ENCODE measurements at regions not wholly inside any gene's neighbourhood (a gene's known extent, or its start where the extent isn't known, plus 50 kb on each side); places are given as distances from the start of the nearest gene placed in this dataset.

DNA sequence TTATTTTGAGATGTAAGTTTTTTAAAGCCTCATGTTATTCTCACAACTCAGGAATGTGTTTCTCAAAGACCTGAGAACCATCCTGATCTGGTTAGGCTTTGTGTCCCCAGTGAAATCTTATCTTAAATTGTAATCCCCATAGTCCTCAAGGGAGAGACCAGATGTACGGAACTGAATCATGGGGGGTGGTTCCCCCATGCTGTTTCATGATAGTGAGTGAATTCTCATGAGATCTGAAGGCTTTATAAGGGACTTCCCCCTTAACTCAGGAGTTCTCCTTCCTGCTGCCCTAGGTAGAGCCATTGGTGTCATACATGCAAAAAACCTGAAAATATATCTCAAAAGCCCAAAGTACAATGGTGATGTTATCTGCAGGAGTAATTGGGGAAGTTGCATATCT, 836.7 kb downstream of the CBLN2 start:
- H3K27ac ChIP-seq, result no peak overlapping the region
- intact Hi-C loops (cut with DNase I; ENCODE audit: low total_unique reads), result no loop called here
- H3K9me3 ChIP-seq, result no peaks in the 10 kb centered on the region
- TF ChIP-seq, protein P1, sequence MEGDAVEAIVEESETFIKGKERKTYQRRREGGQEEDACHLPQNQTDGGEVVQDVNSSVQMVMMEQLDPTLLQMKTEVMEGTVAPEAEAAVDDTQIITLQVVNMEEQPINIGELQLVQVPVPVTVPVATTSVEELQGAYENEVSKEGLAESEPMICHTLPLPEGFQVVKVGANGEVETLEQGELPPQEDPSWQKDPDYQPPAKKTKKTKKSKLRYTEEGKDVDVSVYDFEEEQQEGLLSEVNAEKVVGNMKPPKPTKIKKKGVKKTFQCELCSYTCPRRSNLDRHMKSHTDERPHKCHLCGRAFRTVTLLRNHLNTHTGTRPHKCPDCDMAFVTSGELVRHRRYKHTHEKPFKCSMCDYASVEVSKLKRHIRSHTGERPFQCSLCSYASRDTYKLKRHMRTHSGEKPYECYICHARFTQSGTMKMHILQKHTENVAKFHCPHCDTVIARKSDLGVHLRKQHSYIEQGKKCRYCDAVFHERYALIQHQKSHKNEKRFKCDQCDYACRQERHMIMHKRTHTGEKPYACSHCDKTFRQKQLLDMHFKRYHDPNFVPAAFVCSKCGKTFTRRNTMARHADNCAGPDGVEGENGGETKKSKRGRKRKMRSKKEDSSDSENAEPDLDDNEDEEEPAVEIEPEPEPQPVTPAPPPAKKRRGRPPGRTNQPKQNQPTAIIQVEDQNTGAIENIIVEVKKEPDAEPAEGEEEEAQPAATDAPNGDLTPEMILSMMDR (IDR thresholded peaks at IDR 0.05), result no peak
- H3K36me3 ChIP-seq, result no peaks in the 10 kb centered on the region
- no peaks in the 10 kb centered on the region for H3K27me3 ChIP-seq
- DNase-seq, result no peak
- no peaks in the 10 kb centered on the region for H3K4me1 ChIP-seq
- H3K4me3 ChIP-seq, result no peak overlapping the region

DNA sequence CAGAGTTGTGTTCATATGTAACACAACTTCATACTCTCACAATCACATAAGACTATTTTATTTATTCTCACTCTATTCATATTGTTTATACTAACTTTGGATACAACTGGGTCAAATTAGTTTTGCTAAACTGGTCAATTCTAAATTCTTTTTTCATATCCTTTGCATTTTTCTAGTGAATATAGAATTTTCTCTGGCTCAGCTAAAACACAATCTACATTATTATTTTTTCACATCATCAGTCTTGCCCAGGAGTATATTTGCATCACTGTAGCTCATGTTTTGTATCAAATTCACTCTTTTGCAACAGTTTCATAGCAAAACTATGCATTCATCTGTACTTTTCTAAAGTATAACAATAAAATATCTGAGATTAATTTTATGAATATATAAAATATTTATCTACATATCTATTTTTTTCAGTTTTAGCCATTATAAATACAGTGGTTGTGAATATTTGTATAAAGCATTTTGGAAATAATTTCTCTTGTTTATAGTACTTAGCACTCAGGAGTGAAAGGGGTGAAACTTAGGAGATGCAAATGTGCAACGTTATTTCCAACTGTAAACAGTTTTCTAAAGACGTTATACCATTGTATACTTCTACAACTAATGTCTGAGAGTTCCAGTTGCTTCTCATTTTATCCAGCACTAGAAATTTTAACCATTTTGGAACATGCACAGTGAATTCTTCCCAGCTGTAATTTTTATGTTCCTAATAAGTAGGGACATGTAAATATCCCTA, 854.6 kb downstream of the CBLN2 start:
- H3K4me3 ChIP-seq, result no peak overlapping the region
- H3K9me3 ChIP-seq, result no peaks in the 10 kb centered on the region
- no peak for DNase-seq
- intact Hi-C loops (cut with DNase I; ENCODE audit: low total_unique reads), result no loop called here
- no peaks in the 10 kb centered on the region for H3K4me1 ChIP-seq
- no peaks in the 10 kb centered on the region for H3K36me3 ChIP-seq
- TF ChIP-seq, protein P1 (IDR thresholded peaks at IDR 0.05), result no peak
- H3K27me3 ChIP-seq, result no peaks in the 10 kb centered on the region
- no peak overlapping the region for H3K27ac ChIP-seq

DNA sequence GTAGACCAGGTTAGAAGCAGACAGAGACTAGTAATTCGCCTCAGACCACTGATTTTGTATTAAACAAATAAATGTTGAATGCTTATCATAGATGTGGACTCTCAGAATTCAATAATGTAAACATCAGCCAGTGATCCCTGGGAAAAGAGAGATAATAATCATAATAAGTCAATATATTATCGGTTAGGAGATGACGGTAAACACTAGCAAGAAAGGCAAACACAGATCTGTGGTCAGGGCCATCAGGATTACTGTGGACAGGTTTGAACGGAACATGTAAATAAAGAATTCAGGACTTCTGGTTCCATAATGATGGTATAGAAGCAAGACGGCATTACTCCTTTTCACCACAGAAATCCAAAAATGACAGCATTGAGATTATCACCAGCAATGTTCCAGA, 861.6 kb downstream of the CBLN2 start:
- DNase-seq, result no peak
- Histone ChIP-seq H3K27ac (no peak overlapping the region), H3K9me3 (no peaks in the 10 kb centered on the region), H3K4me1 (no peaks in the 10 kb centered on the region), H3K36me3 (no peaks in the 10 kb centered on the region), H3K4me3 (no peak overlapping the region), H3K27me3 (no peaks in the 10 kb centered on the region)
- intact Hi-C loops (cut with DNase I; ENCODE audit: low total_unique reads), result no loop called here
- TF ChIP-seq, protein P1 (IDR thresholded peaks at IDR 0.05), result no peak

DNA sequence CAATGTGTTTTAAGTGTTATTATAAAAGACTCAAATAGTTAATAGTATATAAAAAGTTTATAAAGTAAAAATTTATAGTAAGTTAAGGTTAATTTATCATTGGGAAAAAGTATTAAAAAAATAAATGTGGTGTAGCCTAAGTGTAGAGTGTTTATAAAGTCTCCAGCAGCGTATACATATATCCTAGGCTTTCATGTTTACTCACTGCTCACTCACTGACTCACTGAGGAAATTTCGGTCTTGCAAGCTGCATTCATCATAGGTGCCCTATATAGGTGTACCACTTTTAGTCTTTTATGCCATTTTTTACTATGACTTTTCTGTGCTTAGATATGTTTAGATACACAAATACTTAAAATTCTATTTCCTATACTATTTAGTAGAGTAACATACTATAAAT, 866.0 kb downstream of the CBLN2 start:
- H3K4me3 ChIP-seq, result no peak overlapping the region
- no peaks in the 10 kb centered on the region for H3K4me1 ChIP-seq
- intact Hi-C loops (cut with DNase I; ENCODE audit: low total_unique reads), result no loop called here
- DNase-seq, result no peak
- TF ChIP-seq, protein P1 (IDR thresholded peaks at IDR 0.05), result no peak
- H3K27ac ChIP-seq, result no peak overlapping the region
- H3K36me3 ChIP-seq, result no peaks in the 10 kb centered on the region
- H3K9me3 ChIP-seq, result no peaks in the 10 kb centered on the region
- H3K27me3 ChIP-seq, result no peaks in the 10 kb centered on the region

DNA sequence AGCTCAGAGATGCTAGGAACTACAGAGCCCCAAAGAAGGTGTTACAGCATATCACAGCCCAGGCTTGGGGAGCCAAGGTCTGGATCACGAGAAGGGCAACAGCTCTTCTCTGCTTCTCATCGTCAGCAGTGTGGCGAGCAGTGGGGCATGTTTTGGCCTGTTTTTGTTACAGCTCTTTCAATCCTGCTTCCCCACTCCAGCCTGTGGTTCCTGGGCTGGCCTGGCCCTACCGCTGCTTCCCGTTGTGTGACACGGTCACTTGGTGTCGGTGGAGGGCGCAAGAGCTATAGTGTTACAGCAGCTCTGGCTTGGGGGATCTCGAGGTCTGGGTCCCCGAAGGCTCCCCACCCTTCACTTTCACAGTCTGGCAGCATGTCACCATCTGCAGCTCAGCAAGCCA, 870.2 kb downstream of the CBLN2 start:
- intact Hi-C loops (cut with DNase I; ENCODE audit: low total_unique reads), result no loop called here
- DNase-seq, result no peak

More for the DNA sequence above, 870.2 kb downstream of the CBLN2 start:
- Histone ChIP-seq H3K4me3 (no peak overlapping the region), H3K4me1 (no peaks in the 10 kb centered on the region), H3K27ac (no peak overlapping the region), H3K36me3 (no peaks in the 10 kb centered on the region), H3K27me3 (no peaks in the 10 kb centered on the region), H3K9me3 (no peaks in the 10 kb centered on the region)
- TF ChIP-seq, protein P1 (IDR thresholded peaks at IDR 0.05), result no peak

Data from tibial artery (tissue), 4 donors.